SJCRH30 (cell line): ENCODE measurements at regions not wholly inside any gene's neighbourhood (a gene's known extent, or its start where the extent isn't known, plus 50 kb on each side); places are given as distances from the start of the nearest gene placed in this dataset.
A peak's percentile ranks its signal among the peaks of the same experiment; 100 is the strongest.
"Not testable (repeated sequence)": the region's sequence is repeated elsewhere in the genome, so short reads cannot be mapped to it uniquely, and the experiment has no call there.

Experiments
- DNase-seq, 2 experiments: peaks; one replicate each; pipeline ENCODE4 v3.0.0-alpha.2; 2015 to 2020
- H3K27ac ChIP-seq: fragments of 250-450 bp; sonication (Bioruptor Pico); 2 replicates; pipeline ENCODE4 v1.5.1; 2020; ENCODE audit warnings: mild to moderate bottlenecking, moderate library complexity
- H3K27me3 ChIP-seq: fragments of 250-450 bp; sonication (Bioruptor Pico); 2 replicates; pipeline ENCODE4 v1.5.1; 2020; ENCODE audit warnings: mild to moderate bottlenecking, moderate library complexity
- H3K36me3 ChIP-seq: fragments of 250-450 bp; sonication (Bioruptor Pico); 2 replicates; pipeline ENCODE4 v1.5.1; 2020; ENCODE audit warnings: mild to moderate bottlenecking, moderate library complexity
- H3K4me1 ChIP-seq: fragments of 250-450 bp; sonication (Bioruptor Pico); 2 replicates; pipeline ENCODE4 v1.5.1; 2020; ENCODE audit warnings: mild to moderate bottlenecking, moderate library complexity
- H3K4me3 ChIP-seq: fragments of 250-450 bp; sonication (Bioruptor Pico); 2 replicates; pipeline ENCODE4 v1.5.1; 2020; ENCODE audit warnings: mild to moderate bottlenecking, moderate library complexity
- H3K9me3 ChIP-seq: fragments of 250-450 bp; sonication (Bioruptor Pico); replicated peaks from 2 replicates; pipeline ENCODE4 v1.5.1; 2020; ENCODE audit warnings: mild to moderate bottlenecking, moderate library complexity

DNA sequence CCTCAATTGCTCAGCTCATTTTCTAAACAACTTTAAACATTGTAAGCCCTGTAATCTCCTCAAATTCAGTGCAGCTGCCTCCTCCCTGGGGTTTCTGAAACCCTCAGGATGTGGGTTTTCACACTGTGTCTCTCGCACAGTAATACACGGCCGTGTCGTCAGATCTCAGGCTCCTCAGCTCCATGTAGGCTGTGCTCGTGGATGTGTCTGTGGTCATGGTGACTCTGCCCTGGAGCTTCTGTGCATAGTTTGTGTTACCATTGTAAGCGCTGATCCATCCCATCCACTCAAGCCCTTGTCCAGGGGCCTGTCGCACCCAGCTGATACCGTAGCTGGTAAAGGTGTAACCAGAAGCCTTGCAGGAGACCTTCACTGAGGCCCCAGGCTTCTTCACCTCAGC lies 658.4 kb downstream of the TMEM121 start:
- not testable (repeated sequence) for DNase-seq

GRCh38 chr14:106185174-106185836 lies 658.9 kb downstream of the TMEM121 start:
- not testable (repeated sequence) for H3K4me3 ChIP-seq, H3K27me3 ChIP-seq, H3K36me3 ChIP-seq, H3K4me1 ChIP-seq, H3K9me3 ChIP-seq, DNase-seq, H3K27ac ChIP-seq

More for the DNA sequence above, 658.4 kb downstream of the TMEM121 start:
- H3K4me3 ChIP-seq, H3K27ac ChIP-seq, H3K36me3 ChIP-seq, H3K9me3 ChIP-seq, H3K27me3 ChIP-seq, H3K4me1 ChIP-seq: not testable (repeated sequence)

- H3K27ac ChIP-seq: no peak overlapping the region
- H3K4me3 ChIP-seq: no peak overlapping the region
- no peaks in the 10 kb centered on the region for H3K9me3 ChIP-seq
- no peaks in the 10 kb centered on the region for H3K36me3 ChIP-seq
- DNase-seq: peak in 1 of 2 experiments; percentile 29
- H3K27me3 ChIP-seq: no peaks in the 10 kb centered on the region
- no peaks in the 10 kb centered on the region for H3K4me1 ChIP-seq
Measured at GRCh38 chr14:106185837-106186233, 659.5 kb downstream of the TMEM121 start.

DNA sequence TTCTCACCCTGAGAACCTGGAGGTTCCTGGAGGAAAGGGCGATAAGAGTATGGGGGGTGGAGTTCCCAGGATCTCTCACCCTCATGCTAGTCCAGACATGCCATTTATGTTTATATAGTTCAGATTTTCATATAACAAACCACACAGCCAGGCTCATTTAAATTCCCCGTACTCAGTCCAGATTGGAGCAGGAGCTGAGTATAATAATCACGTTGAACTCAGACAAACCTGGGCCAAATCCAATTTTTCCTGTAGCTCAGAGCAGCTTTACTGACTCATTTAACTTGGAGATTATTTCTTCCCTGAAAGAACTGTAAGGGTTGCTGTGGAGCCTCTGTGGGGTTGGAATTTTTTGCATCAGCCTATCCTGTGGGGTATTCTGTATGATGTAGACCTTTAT lies 660.8 kb downstream of the TMEM121 start:
- Histone ChIP-seq H3K27me3 (no peaks in the 10 kb centered on the region), H3K4me1 (no peaks in the 10 kb centered on the region), H3K36me3 (no peaks in the 10 kb centered on the region), H3K27ac (no peak overlapping the region), H3K4me3 (no peak overlapping the region), H3K9me3 (no peaks in the 10 kb centered on the region)
- DNase-seq: no peak

GRCh38 chr14:106192701-106193100 lies 666.3 kb downstream of the TMEM121 start:
- H3K27ac ChIP-seq, DNase-seq, H3K4me3 ChIP-seq, H3K4me1 ChIP-seq, H3K9me3 ChIP-seq, H3K36me3 ChIP-seq, H3K27me3 ChIP-seq: not testable (repeated sequence)

GRCh38 chr14:106196459-106196858 lies 670.1 kb downstream of the TMEM121 start:
- not testable (repeated sequence) for H3K4me3 ChIP-seq, H3K4me1 ChIP-seq, H3K27ac ChIP-seq

GRCh38 chr14:106197264-106197663 lies 670.9 kb downstream of the TMEM121 start:
- not testable (repeated sequence) for H3K4me3 ChIP-seq, H3K9me3 ChIP-seq, H3K27ac ChIP-seq, H3K4me1 ChIP-seq, DNase-seq, H3K36me3 ChIP-seq
- H3K27me3 ChIP-seq: peaks cover 15% of the 10 kb centered on the region

More at GRCh38 chr14:106196459-106196858, 670.1 kb downstream of the TMEM121 start:
- H3K27me3 ChIP-seq: peaks cover 11% of the 10 kb centered on the region
- not testable (repeated sequence) for H3K9me3 ChIP-seq, H3K36me3 ChIP-seq
- DNase-seq: peak in 1 of 2 experiments; percentile 43

DNA sequence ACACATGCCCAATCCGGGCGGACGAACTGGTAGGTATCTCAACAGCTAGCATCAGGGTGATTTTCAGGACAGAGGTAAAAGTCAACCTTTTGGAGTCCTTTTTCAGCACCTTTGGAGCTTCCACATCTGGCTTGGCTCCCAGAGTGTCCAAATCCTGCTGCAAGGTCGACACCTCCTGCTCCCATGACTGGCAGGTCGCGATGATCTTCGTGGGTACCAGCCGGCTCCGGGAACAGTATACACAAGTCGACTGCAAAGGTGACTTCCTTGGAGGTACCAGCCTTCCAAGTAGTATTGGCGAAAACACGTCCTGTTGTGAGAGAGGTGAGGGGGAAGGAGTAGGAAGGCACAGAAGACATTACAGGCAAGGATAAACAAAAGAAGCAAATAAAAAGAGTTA lies 672.7 kb downstream of the TMEM121 start:
- Histone ChIP-seq H3K36me3 (no peaks in the 10 kb centered on the region), H3K27me3 (peaks cover 20% of the 10 kb centered on the region), H3K4me3 (no peak overlapping the region), H3K27ac (no peak overlapping the region), H3K9me3 (no peaks in the 10 kb centered on the region), H3K4me1 (no peaks in the 10 kb centered on the region)
- DNase-seq: no peak

- no peak overlapping the region for H3K27ac ChIP-seq
- no peaks in the 10 kb centered on the region for H3K9me3 ChIP-seq
- no peak overlapping the region for H3K4me3 ChIP-seq
- no peaks in the 10 kb centered on the region for H3K36me3 ChIP-seq
- H3K4me1 ChIP-seq: no peaks in the 10 kb centered on the region
- H3K27me3 ChIP-seq: peaks cover 20% of the 10 kb centered on the region
- no peak for DNase-seq
Measured at GRCh38 chr14:106200541-106201315, 674.3 kb downstream of the TMEM121 start.

DNA sequence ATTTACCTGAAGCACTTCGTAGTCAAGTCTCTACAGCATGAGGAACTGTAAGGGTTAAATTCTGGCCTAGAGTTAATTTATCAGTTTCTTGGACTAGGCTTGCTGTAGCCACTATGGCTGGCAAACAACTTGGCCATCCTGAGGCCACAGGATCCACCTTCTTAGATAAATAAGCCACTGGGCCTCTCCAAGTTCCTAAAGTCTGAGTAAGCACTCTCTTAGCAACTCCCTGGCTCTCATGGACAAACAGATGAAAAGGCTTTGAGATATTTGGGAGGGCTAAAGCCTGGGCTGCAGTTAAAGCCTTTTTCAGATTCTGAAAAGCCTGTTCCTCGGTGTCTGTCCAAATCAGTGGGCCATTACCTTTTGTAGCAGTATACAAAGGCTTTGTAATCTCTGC lies 675.0 kb downstream of the TMEM121 start:
- no peak overlapping the region for H3K27ac ChIP-seq
- no peaks in the 10 kb centered on the region for H3K4me1 ChIP-seq
- DNase-seq: no peak
- peaks cover 20% of the 10 kb centered on the region for H3K27me3 ChIP-seq
- H3K36me3 ChIP-seq: no peaks in the 10 kb centered on the region
- no peak overlapping the region for H3K4me3 ChIP-seq
- H3K9me3 ChIP-seq: no peaks in the 10 kb centered on the region

- no peak overlapping the region for H3K4me3 ChIP-seq
- H3K9me3 ChIP-seq: no peaks in the 10 kb centered on the region
- H3K36me3 ChIP-seq: no peaks in the 10 kb centered on the region
- H3K4me1 ChIP-seq: no peaks in the 10 kb centered on the region
- no peak for DNase-seq
- H3K27me3 ChIP-seq: peaks cover 14% of the 10 kb centered on the region
- H3K27ac ChIP-seq: no peak overlapping the region
Measured at GRCh38 chr14:106203438-106203837, 677.1 kb downstream of the TMEM121 start.

GRCh38 chr14:106204063-106204462 lies 677.7 kb downstream of the TMEM121 start:
- no peak overlapping the region for H3K27ac ChIP-seq
- no peak for DNase-seq
- no peaks in the 10 kb centered on the region for H3K36me3 ChIP-seq
- H3K4me3 ChIP-seq: no peak overlapping the region
- H3K4me1 ChIP-seq: no peaks in the 10 kb centered on the region
- H3K9me3 ChIP-seq: no peaks in the 10 kb centered on the region
- peaks cover 13% of the 10 kb centered on the region for H3K27me3 ChIP-seq

DNA sequence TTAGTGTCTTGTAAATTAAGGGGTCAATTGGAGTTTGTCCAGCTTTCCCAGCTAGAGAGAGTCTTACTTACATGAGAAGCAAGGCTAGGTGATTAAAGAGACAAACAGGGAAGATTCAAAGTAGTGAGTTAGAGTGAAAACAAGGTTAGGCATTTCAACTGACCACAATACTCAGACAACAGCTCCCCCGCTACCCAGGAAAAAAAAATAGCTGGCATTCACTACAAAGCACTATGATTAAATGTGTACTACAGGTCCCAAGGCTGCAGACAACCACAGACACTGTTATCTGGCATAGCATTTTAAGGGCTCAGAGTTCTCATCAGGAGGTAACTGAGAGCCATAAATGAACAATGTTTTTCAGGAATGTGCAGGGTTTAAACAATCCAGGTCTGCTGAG lies 680.9 kb downstream of the TMEM121 start:
- Histone ChIP-seq H3K4me1 (no peaks in the 10 kb centered on the region), H3K36me3 (no peaks in the 10 kb centered on the region), H3K27me3 (peaks cover 14% of the 10 kb centered on the region), H3K27ac (no peak overlapping the region), H3K4me3 (no peak overlapping the region), H3K9me3 (no peaks in the 10 kb centered on the region)
- DNase-seq: no peak

DNA sequence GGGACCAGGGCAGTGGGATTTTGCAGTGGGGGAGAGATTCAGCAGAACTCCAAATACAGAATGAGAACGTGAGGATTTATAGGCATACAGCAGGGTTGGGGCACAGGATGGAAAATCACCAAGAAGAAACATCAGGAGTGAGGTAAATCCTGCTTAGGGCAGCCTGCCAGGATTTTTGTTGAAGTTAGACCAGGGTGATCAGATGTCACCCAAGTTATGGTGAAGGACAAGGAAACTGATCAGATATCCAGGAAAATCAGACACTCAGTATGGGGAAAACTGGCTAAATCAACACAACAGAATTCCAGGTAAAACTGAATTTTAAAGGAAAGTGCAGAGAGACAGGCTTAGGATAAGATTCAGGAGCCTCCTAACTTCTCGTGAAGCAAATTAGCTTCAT lies 682.4 kb downstream of the TMEM121 start:
- H3K27me3 ChIP-seq: peaks cover 10% of the 10 kb centered on the region
- no peak overlapping the region for H3K4me3 ChIP-seq
- no peaks in the 10 kb centered on the region for H3K4me1 ChIP-seq
- H3K36me3 ChIP-seq: no peaks in the 10 kb centered on the region
- no peak overlapping the region for H3K27ac ChIP-seq
- DNase-seq: no peak
- no peaks in the 10 kb centered on the region for H3K9me3 ChIP-seq

DNA sequence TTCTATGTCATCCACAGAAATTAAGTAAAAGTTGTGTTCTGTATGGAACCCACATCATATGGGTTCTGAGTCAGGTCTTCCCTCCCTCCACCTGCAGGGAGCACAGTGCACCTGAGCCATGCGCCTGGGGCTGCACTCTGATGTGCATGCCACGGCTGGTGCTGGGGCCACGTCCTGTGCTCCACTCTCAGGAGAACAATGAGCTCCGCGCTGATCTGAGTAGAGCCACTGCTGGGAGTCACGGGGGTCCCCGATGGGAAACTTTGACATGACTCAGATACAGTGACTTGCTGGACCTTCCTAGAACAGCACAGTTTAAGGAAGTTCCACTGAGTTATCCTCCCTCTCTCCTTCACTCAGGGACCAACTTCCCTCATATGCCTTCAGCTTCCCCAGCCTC lies 683.4 kb downstream of the TMEM121 start:
- Histone ChIP-seq H3K27me3 (peaks cover 10% of the 10 kb centered on the region), H3K4me1 (no peaks in the 10 kb centered on the region), H3K36me3 (no peaks in the 10 kb centered on the region), H3K27ac (no peak overlapping the region), H3K9me3 (no peaks in the 10 kb centered on the region), H3K4me3 (no peak overlapping the region)
- no peak for DNase-seq

- no peaks in the 10 kb centered on the region for H3K4me1 ChIP-seq
- no peak overlapping the region for H3K27ac ChIP-seq
- H3K27me3 ChIP-seq: peaks cover 10% of the 10 kb centered on the region
- H3K9me3 ChIP-seq: no peaks in the 10 kb centered on the region
- H3K36me3 ChIP-seq: no peaks in the 10 kb centered on the region
- DNase-seq: peak in 1 of 2 experiments; percentile 9
- H3K4me3 ChIP-seq: no peak overlapping the region
Measured at GRCh38 chr14:106210650-106211049, 684.3 kb downstream of the TMEM121 start.
